GM10266 (cell line): ENCODE measurements at regions not wholly inside any gene's neighbourhood (a gene's known extent, or its start where the extent isn't known, plus 50 kb on each side); places are given as distances from the start of the nearest gene placed in this dataset.

Experiments used
- DNase-seq: peaks from one replicate; pipeline ENCODE4 v3.0.0; 2012; ENCODE audit errors: extremely low spot score
- CTCF ChIP-seq: IDR thresholded peaks from 2 replicates; pipeline ENCODE4 v1.5.1; 2012; ENCODE audit warnings: mild to moderate bottlenecking, low read depth; ENCODE audit not compliant: control insufficient read depth, insufficient read depth; ENCODE audit errors: missing control alignments

GRCh38 chr1:5455651-5456050, 536.6 kb downstream of the NPHP4 start:
- no peak for TF ChIP-seq CTCF
- DNase-seq: no peak

- TF ChIP-seq CTCF: no peak
Observed at GRCh38 chr1:5455056-5455455, 537.2 kb downstream of the NPHP4 start.

GRCh38 chr1:5453347-5453746, 538.9 kb downstream of the NPHP4 start:
- no peak for DNase-seq
- TF ChIP-seq CTCF: no peak

More at GRCh38 chr1:5455056-5455455, 537.2 kb downstream of the NPHP4 start:
- DNase-seq: no peak

GRCh38 chr1:5451671-5452070, 540.6 kb downstream of the NPHP4 start:
- TF ChIP-seq CTCF: no peak
- no peak for DNase-seq

GRCh38 chr1:5448486-5448885, 543.7 kb downstream of the NPHP4 start:
- no peak for DNase-seq
- no peak for TF ChIP-seq CTCF

GRCh38 chr1:5447503-5447960, 544.7 kb downstream of the NPHP4 start:
- no peak for TF ChIP-seq CTCF
- DNase-seq: no peak

GRCh38 chr1:5444396-5444795, 547.8 kb downstream of the NPHP4 start:
- no peak for TF ChIP-seq CTCF
- no peak for DNase-seq

GRCh38 chr1:5436808-5437207, 555.4 kb downstream of the NPHP4 start:
- no peak for DNase-seq
- no peak for TF ChIP-seq CTCF
